ENCODE measurements at regions not wholly inside any gene's neighbourhood (a gene's known extent, or its start where the extent isn't known, plus 50 kb on each side); places are given as distances from the start of the nearest gene placed in this dataset.
A peak's percentile ranks its signal among the peaks of the same experiment; 100 is the strongest.

DNA sequence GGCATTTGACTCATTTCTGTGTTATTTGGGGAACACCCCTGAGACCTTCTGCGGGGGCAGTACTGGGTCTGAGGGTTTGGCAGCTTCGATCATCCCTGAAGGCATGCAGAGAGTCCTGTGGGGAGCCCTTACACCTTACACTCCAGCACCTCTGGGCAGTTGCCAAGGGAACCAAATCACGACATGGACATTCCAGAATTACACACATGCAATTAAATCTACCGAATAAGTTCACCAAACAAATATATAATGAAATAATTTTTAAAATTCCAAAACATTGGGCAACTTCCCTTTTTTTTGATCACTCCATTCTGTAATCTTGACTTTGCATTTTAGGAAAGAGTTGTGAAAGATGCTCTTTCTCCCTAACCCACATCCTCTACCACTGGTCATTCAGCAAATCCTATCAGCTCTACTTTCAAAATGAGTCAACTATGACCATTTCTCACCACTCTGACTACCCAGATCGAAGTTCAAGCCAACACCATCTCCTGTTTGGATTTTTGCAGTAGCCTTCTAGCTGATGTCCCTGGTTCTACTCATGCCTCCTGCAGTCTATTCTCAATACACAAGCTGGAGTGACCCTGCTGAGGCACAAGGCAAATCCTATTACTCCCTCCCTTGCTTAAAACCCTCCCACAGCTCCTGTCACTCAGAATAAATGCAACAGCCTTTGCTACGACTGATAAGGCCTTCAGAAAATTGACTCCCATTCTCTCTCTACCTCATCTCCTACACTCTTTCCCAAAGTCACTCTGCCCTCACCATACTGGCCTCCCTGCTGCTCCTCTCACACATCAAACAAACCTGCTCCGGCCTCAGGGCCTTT lies 533.3 kb downstream of the HACE1 start:
- peak in 1 of 2 donors; percentile 88 for DNase-seq (ENCODE audit: low read depth in 1 of 2, low spot score in 1 of 2)
- peaks cover 3% of the 10 kb centered on the region for H3K4me1 ChIP-seq (ENCODE audit: low read depth)
- no peak overlapping the region for H3K4me3 ChIP-seq
- H3K36me3 ChIP-seq: no peaks in the 10 kb centered on the region
- H3K9me3 ChIP-seq (ENCODE audit: low read depth): no peaks in the 10 kb centered on the region
- no peak overlapping the region for H3K27ac ChIP-seq
- H3K27me3 ChIP-seq: no peaks in the 10 kb centered on the region
- TF ChIP-seq, protein P1, sequence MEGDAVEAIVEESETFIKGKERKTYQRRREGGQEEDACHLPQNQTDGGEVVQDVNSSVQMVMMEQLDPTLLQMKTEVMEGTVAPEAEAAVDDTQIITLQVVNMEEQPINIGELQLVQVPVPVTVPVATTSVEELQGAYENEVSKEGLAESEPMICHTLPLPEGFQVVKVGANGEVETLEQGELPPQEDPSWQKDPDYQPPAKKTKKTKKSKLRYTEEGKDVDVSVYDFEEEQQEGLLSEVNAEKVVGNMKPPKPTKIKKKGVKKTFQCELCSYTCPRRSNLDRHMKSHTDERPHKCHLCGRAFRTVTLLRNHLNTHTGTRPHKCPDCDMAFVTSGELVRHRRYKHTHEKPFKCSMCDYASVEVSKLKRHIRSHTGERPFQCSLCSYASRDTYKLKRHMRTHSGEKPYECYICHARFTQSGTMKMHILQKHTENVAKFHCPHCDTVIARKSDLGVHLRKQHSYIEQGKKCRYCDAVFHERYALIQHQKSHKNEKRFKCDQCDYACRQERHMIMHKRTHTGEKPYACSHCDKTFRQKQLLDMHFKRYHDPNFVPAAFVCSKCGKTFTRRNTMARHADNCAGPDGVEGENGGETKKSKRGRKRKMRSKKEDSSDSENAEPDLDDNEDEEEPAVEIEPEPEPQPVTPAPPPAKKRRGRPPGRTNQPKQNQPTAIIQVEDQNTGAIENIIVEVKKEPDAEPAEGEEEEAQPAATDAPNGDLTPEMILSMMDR (IDR thresholded peaks at IDR 0.05; ENCODE audit: low read depth, low read length): no peak

GRCh38 chr6:104325341-104326172 lies 534.2 kb downstream of the HACE1 start:
- Histone ChIP-seq H3K4me1 (ENCODE audit: low read depth) (peaks cover 3% of the 10 kb centered on the region), H3K27me3 (no peaks in the 10 kb centered on the region), H3K4me3 (no peak overlapping the region), H3K36me3 (no peaks in the 10 kb centered on the region), H3K27ac (no peak overlapping the region), H3K9me3 (ENCODE audit: low read depth) (no peaks in the 10 kb centered on the region)
- TF ChIP-seq, protein P1 (IDR thresholded peaks at IDR 0.05; ENCODE audit: low read depth, low read length): peak; percentile 69
- DNase-seq (ENCODE audit: low read depth in 1 of 2, low spot score in 1 of 2): peak; percentile 30 to 73

DNA sequence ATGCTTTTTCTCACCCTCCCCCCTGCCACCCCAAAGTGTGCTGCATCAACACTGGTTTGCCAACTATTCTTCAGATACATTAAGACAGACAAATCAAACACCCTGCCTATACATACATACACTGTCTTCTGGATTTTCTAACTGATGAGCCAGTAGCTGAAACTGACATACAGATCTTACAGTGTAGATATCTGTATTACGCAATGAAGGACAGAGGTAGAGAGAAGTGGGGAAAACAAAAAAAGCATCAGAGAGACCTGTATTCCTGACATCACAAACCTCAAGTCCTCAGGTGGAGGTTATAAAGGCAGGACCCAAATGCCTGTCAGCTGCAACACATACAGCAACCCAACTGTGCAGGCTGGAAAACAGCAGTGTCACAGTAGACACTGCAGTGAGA lies 535.4 kb downstream of the HACE1 start:
- Histone ChIP-seq H3K27me3 (no peaks in the 10 kb centered on the region), H3K4me3 (no peak overlapping the region), H3K9me3 (ENCODE audit: low read depth) (no peaks in the 10 kb centered on the region), H3K27ac (no peak overlapping the region), H3K4me1 (ENCODE audit: low read depth) (peaks cover 3% of the 10 kb centered on the region), H3K36me3 (no peaks in the 10 kb centered on the region)
- no peak for DNase-seq (ENCODE audit: low read depth in 1 of 2, low spot score in 1 of 2)
- TF ChIP-seq, protein P1 (IDR thresholded peaks at IDR 0.05; ENCODE audit: low read depth, low read length): no peak

DNA sequence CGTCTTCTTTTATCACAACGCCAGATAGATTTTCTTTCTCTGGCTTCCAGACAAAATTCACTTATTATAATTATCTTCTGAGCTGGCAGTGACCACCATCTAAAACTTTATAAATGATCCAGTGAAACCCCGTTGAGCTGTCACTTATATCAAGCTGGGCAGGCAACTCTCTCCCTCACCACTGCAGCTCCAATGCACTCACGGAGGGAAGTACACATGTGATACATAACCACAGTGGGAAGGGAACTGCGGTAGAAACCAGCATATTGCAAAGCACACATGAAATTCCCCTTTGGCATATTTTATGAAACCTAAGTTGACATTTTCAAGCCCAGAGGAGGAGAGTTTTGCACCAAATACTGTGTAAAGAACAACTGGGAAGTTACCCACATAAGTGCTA lies 536.9 kb downstream of the HACE1 start:
- TF ChIP-seq, protein P1 (IDR thresholded peaks at IDR 0.05; ENCODE audit: low read depth, low read length): no peak
- no peaks in the 10 kb centered on the region for H3K9me3 ChIP-seq (ENCODE audit: low read depth)
- H3K27ac ChIP-seq: no peak overlapping the region
- peaks cover 3% of the 10 kb centered on the region for H3K4me1 ChIP-seq (ENCODE audit: low read depth)
- no peaks in the 10 kb centered on the region for H3K36me3 ChIP-seq
- H3K4me3 ChIP-seq: no peak overlapping the region
- no peaks in the 10 kb centered on the region for H3K27me3 ChIP-seq
- DNase-seq (ENCODE audit: low read depth in 1 of 2, low spot score in 1 of 2): peak in 1 of 2 donors; percentile 2

DNA sequence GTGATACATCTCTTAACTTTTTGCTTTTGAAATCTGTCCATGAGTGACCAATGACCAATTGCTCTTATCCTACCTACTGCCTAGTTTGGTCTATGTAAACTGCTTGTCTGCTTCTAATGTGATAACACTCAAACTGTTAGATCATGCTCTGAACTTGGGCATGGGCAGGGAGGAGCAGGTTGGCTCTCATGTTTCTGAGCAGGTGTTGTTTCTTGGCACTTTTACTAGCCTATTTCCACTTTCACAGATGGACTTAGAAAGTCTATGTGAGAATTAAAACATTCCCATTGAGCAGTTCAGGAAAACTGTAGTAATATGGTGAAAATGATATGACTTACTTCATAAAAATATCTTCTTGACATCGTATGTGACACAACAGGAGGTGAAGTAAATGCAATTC lies 538.4 kb downstream of the HACE1 start:
- peaks cover 3% of the 10 kb centered on the region for H3K4me1 ChIP-seq (ENCODE audit: low read depth)
- TF ChIP-seq, protein P1 (IDR thresholded peaks at IDR 0.05; ENCODE audit: low read depth, low read length): no peak
- no peak overlapping the region for H3K27ac ChIP-seq
- no peaks in the 10 kb centered on the region for H3K9me3 ChIP-seq (ENCODE audit: low read depth)
- H3K27me3 ChIP-seq: no peaks in the 10 kb centered on the region
- H3K4me3 ChIP-seq: no peak overlapping the region
- no peaks in the 10 kb centered on the region for H3K36me3 ChIP-seq
- no peak for DNase-seq (ENCODE audit: low read depth in 1 of 2, low spot score in 1 of 2)
